K562 (cell line): ENCODE measurements at regions not wholly inside any gene's neighbourhood (a gene's known extent, or its start where the extent isn't known, plus 50 kb on each side); places are given as distances from the start of the nearest gene placed in this dataset.
"Not testable (repeated sequence)": the region's sequence is repeated elsewhere in the genome, so short reads cannot be mapped to it uniquely, and the experiment has no call there.

ENCODE experiments used
- ATAC-seq: fragments of 200-7000 bp; cut with Tn5 transposase; 3 replicates; pipeline ENCODE4 v1.9.1; 2020; ENCODE audit warnings: moderate library complexity
- BruUV-seq: library from RNA; stranded (reverse); fragments of 400-500 nt; replicated peaks from 2 replicates; lab custom pipeline; 2021; lab: Mats Ljungman, UMichigan
- CTCF ChIA-PET: fragments of 300-600 bp; formaldehyde crosslinking; extraction: SDS; loops from one replicate; lab custom pipeline; 2021; ENCODE audit warnings: low intra/inter-chr PET ratio; lab: Yijun Ruan, JAX
- POLR2A ChIA-PET: fragments of 300-600, 350-650 bp; sonication (Branson Sonifier 250); formaldehyde crosslinking; extraction: SDS; loops from one replicate; lab custom pipeline; 2021; ENCODE audit warnings: antibody characterized with exemption, inconsistent platforms; lab: Yijun Ruan, JAX
- DNase-seq, 4 experiments: peaks; one replicate each; pipeline versions ENCODE4 v3.0.0 to v3.0.0-alpha.2; 2011 to 2018; ENCODE audit warnings: low spot score in 3 of 4, mixed read lengths in 3 of 4; ENCODE audit errors: extremely low read depth in 1 of 4
- FAIRE-seq: peaks from 2 replicates; lab custom pipeline; 2011; peaks lifted over from hg19 to GRCh38; lab: Jason Lieb, UNC
- H2AFZ ChIP-seq: 2 replicates; pipeline ENCODE4 v1.6.0; 2011; ENCODE audit warnings: low read depth, low read length, control low read depth, inconsistent platforms
- H3K27ac ChIP-seq: fragments of 200-600 bp; 3 replicates; pipeline ENCODE4 v1.8.0; 2011; ENCODE audit warnings: low read depth, mild to moderate bottlenecking, control low read depth, inconsistent platforms, low read length, moderate library complexity, mixed read lengths; ENCODE audit errors: extremely low read depth
- H3K27me3 ChIP-seq, 2 experiments: fragments of 300-600 bp in 1 of 2; 2 replicates in 1 of 2; 3 replicates in 1 of 2; pipeline versions ENCODE4 v1.6.0 to v1.8.0; 2011; ENCODE audit warnings: inconsistent platforms in 2 of 2, low read length in 2 of 2, mild to moderate bottlenecking in 1 of 2, mixed read lengths in 1 of 2, moderate library complexity in 1 of 2; ENCODE audit not compliant: control insufficient read depth in 2 of 2, insufficient read depth in 2 of 2
- H3K36me3 ChIP-seq: fragments of 300-600 bp; 3 replicates; pipeline ENCODE4 v1.8.0; 2011; ENCODE audit warnings: mild to moderate bottlenecking, low read length, inconsistent platforms; ENCODE audit not compliant: control insufficient read depth, insufficient read depth
- H3K4me1 ChIP-seq, 2 experiments: fragments of 200-600 bp in 1 of 2; replicated peaks in 1 of 2; 2 replicates in 1 of 2; 3 replicates in 1 of 2; pipeline versions ENCODE4 v1.5.1 to v1.8.0; 2011; ENCODE audit warnings: inconsistent platforms in 2 of 2, low read length in 2 of 2, mild to moderate bottlenecking in 1 of 2, mixed read lengths in 1 of 2, moderate library complexity in 1 of 2; ENCODE audit not compliant: control insufficient read depth in 2 of 2, insufficient read depth in 2 of 2
- H3K4me2 ChIP-seq: 2 replicates; pipeline ENCODE4 v1.6.1; 2011; ENCODE audit warnings: low read length, control low read depth, inconsistent platforms, mixed read lengths; ENCODE audit not compliant: insufficient read depth
- H3K4me3 ChIP-seq: fragments of 200-600 bp; sonication (generic), shearing (Covaris generic); 2 replicates; pipeline ENCODE4 v1.5.1; 2016; ENCODE audit warnings: control low read depth, inconsistent platforms
- H3K79me2 ChIP-seq: fragments of 200-600 bp; 3 replicates; pipeline ENCODE4 v1.8.0; 2011; ENCODE audit warnings: low read length, inconsistent platforms; ENCODE audit not compliant: control insufficient read depth, insufficient read depth
- H3K9ac ChIP-seq, 2 experiments: 2 replicates each; pipeline versions ENCODE4 v1.6.0 to v1.6.1; 2011; ENCODE audit warnings: low read depth in 2 of 2, low read length in 2 of 2, control low read depth in 1 of 2, inconsistent platforms in 1 of 2, mild to moderate bottlenecking in 1 of 2, mixed read lengths in 1 of 2; ENCODE audit not compliant: insufficient read depth in 1 of 2
- H3K9me1 ChIP-seq: one replicate; pipeline ENCODE4 v1.6.0; 2011; ENCODE audit warnings: inconsistent platforms, mild to moderate bottlenecking, low read length, moderate library complexity; ENCODE audit not compliant: control insufficient read depth, insufficient read depth
- H3K9me3 ChIP-seq: replicated peaks from 2 replicates; pipeline ENCODE4 v1.5.1; 2011; ENCODE audit warnings: low read depth, low read length, inconsistent platforms; ENCODE audit not compliant: control insufficient read depth, insufficient read depth
- H4K20me1 ChIP-seq: replicated peaks from 2 replicates; pipeline ENCODE4 v1.6.1; 2011; ENCODE audit warnings: low read length, inconsistent platforms, mixed read lengths; ENCODE audit not compliant: control insufficient read depth, insufficient read depth
- ASH1L ChIP-seq: fragments of 450-650 bp; IDR thresholded peaks from 2 replicates; pipeline ENCODE4 v1.6.1; 2018; ENCODE audit warnings: borderline replicate concordance, mild to moderate bottlenecking, low read depth; ENCODE audit not compliant: partially characterized antibody
- HDAC2 ChIP-seq: fragments of 450-650 bp; IDR thresholded peaks from 2 replicates; pipeline ENCODE4 v1.6.1; 2016; ENCODE audit warnings: mild to moderate bottlenecking
- SRSF9 ChIP-seq: fragments of 200-400 bp; formaldehyde crosslinking; IDR thresholded peaks from 2 replicates; pipeline ENCODE4 v1.6.1; 2017; ENCODE audit warnings: low read depth, low read length, borderline replicate concordance
- WGBS: fragments of 100-300 bp; shearing (Covaris generic); methylation state at CpG from one replicate; pipeline ENCODE4 v1.1.6; 2016; ENCODE audit warnings: low coverage, mixed read lengths; ENCODE audit not compliant: insufficient coverage; ENCODE audit errors: missing lambda C conversion rate; 5-methylcytosine and 5-hydroxymethylcytosine counted together
- in situ Hi-C: fragments of 300-500 bp; cut with MboI; formaldehyde crosslinking; loops from 4 replicates; pipeline ENCODE4 v1.15.0; 2018; ENCODE audit warnings: inconsistent platforms, mixed read lengths
- intact Hi-C: fragments of 100-400 bp; cut with micrococcal nuclease; formaldehyde crosslinking; loops from 2 replicates; pipeline ENCODE4 v1.14.2; 2022

- Histone ChIP-seq H3K4me3 (no peak overlapping the region), H3K4me1 (no peaks in the 10 kb centered on the region), H3K4me2 (no peak overlapping the region), H3K9me3 (no peaks in the 10 kb centered on the region), H3K9me1 (no peaks in the 10 kb centered on the region), H3K9ac (no peak overlapping the region), H2AFZ (no peak overlapping the region), H3K36me3 (no peaks in the 10 kb centered on the region), H3K27me3 (no peaks in the 10 kb centered on the region; a peak in 1 of 5 replicates), H3K79me2 (no peaks in the 10 kb centered on the region), H3K27ac (no peak overlapping the region), H4K20me1 (no peaks in the 10 kb centered on the region)
- no peak for TF ChIP-seq SRSF9
- no peak for TF ChIP-seq HDAC2
- TF ChIP-seq ASH1L: no peak
- intact Hi-C loops: no loop called here
- in situ Hi-C loops: no loop called here
- ATAC-seq: no peak
- ChIA-PET POLR2A (interaction anchor here (0.6 kb wide), 1 partner anchor 1382 kb away, joined by 3 read pairs; no protein-coding TSS in a partner anchor), CTCF (no interaction called here)
- WGBS: 0% methylated on average over 1 of the region's 1 CpG
- no peak for FAIRE-seq
- no peak for DNase-seq
- no TSS peak for BruUV-seq
Measured at GRCh38 chr16:54734156-54734555, 196.5 kb upstream of the IRX5 start.

GRCh38 chr16:54727696-54728095 lies 203.0 kb upstream of the IRX5 start:
- DNase-seq, intact Hi-C loops, CTCF ChIA-PET, H3K9ac ChIP-seq, H3K9me1 ChIP-seq, H4K20me1 ChIP-seq, ATAC-seq, BruUV-seq, H3K27ac ChIP-seq, FAIRE-seq, H3K4me1 ChIP-seq, H3K27me3 ChIP-seq, H3K4me2 ChIP-seq, H3K4me3 ChIP-seq, POLR2A ChIA-PET, in situ Hi-C loops, H3K36me3 ChIP-seq, H3K9me3 ChIP-seq, H3K79me2 ChIP-seq, H2AFZ ChIP-seq: not testable (repeated sequence)
- 0% methylated on average over 1 of the region's 1 CpG for WGBS
